CD14-positive monocyte (primary cell): ENCODE measurements at regions not wholly inside any gene's neighbourhood (a gene's known extent, or its start where the extent isn't known, plus 50 kb on each side); places are given as distances from the start of the nearest gene placed in this dataset.

Source experiments
- DNase-seq, 3 donors: peaks; one replicate each; pipeline ENCODE4 v3.0.0-alpha.2; 2011 to 2022
- H2AFZ ChIP-seq: 2 replicates; pipeline ENCODE4 v1.6.0; 2012; ENCODE audit warnings: mild to moderate bottlenecking, low read depth, low read length, inconsistent platforms; ENCODE audit not compliant: insufficient read depth, poor library complexity, severe bottlenecking
- H3K27ac ChIP-seq, 2 donors: 1 replicate in 1 of 2; 2 replicates in 1 of 2; pipeline ENCODE4 v1.5.1; 2012 to 2013; ENCODE audit warnings: low read length in 2 of 2, control low read depth in 1 of 2, inconsistent platforms in 1 of 2, low read depth in 1 of 2, mild to moderate bottlenecking in 1 of 2
- H3K27me3 ChIP-seq, 2 donors: one replicate each; pipeline versions ENCODE4 v1.6.0 to v1.6.1; 2011 to 2013; ENCODE audit warnings: low read length in 2 of 2; ENCODE audit not compliant: control insufficient read depth in 2 of 2, insufficient read depth in 2 of 2
- H3K36me3 ChIP-seq, 2 donors: replicated peaks in 1 of 2; 1 replicate in 1 of 2; 2 replicates in 1 of 2; pipeline versions ENCODE4 v1.5.1 to v1.6.1; 2012 to 2013; ENCODE audit warnings: low read length in 2 of 2, control low read depth in 1 of 2, inconsistent platforms in 1 of 2, mild to moderate bottlenecking in 1 of 2; ENCODE audit not compliant: insufficient read depth in 2 of 2, control insufficient read depth in 1 of 2
- H3K4me1 ChIP-seq, 2 donors: 1 replicate in 1 of 2; 2 replicates in 1 of 2; pipeline versions ENCODE4 v1.5.1 to v1.6.1; 2012 to 2013; ENCODE audit warnings: low read length in 2 of 2, control low read depth in 1 of 2, inconsistent platforms in 1 of 2, mild to moderate bottlenecking in 1 of 2, moderate library complexity in 1 of 2; ENCODE audit not compliant: insufficient read depth in 2 of 2, control insufficient read depth in 1 of 2
- H3K4me2 ChIP-seq: replicated peaks from 2 replicates; pipeline ENCODE3; 2012; ENCODE audit warnings: low read length, moderate library complexity, mild to moderate bottlenecking; ENCODE audit not compliant: poor library complexity, severe bottlenecking; ENCODE audit errors: extremely low read depth
- H3K4me3 ChIP-seq, 3 experiments: fragments of 200-600 bp in 1 of 3; sonication (generic) in 1 of 3; replicated peaks in 1 of 3; 1 replicate in 2 of 3; 2 replicates in 1 of 3; pipeline ENCODE4 v1.5.1; 2011 to 2013; ENCODE audit warnings: low read length in 3 of 3, mild to moderate bottlenecking in 3 of 3, control low read depth in 2 of 3, low read depth in 2 of 3, inconsistent platforms in 1 of 3, moderate library complexity in 1 of 3
- H3K79me2 ChIP-seq: 2 replicates; pipeline ENCODE4 v1.6.0; 2012; ENCODE audit warnings: mild to moderate bottlenecking, control low read depth, inconsistent platforms, low read length, moderate library complexity; ENCODE audit not compliant: insufficient read depth
- H3K9ac ChIP-seq: 2 replicates; pipeline ENCODE4 v1.6.0; 2017; ENCODE audit warnings: low read length, mild to moderate bottlenecking; ENCODE audit not compliant: insufficient read depth, poor library complexity, severe bottlenecking
- H3K9me3 ChIP-seq, 2 donors: replicated peaks in 1 of 2; 1 replicate in 1 of 2; 2 replicates in 1 of 2; pipeline versions ENCODE4 v1.5.1 to v1.6.1; 2012 to 2013; ENCODE audit warnings: low read length in 2 of 2, control low read depth in 1 of 2; ENCODE audit not compliant: control insufficient read depth in 1 of 2, insufficient read depth in 1 of 2
- H4K20me1 ChIP-seq: 2 replicates; pipeline ENCODE4 v1.6.0; 2012; ENCODE audit warnings: mild to moderate bottlenecking, low read length, control low read depth, moderate library complexity; ENCODE audit not compliant: insufficient read depth
- H3K27ac Mint-ChIP-seq, 7 donors: one replicate each; pipeline ENCODE4 v1.8.0; 2020; ENCODE audit warnings: mild to moderate bottlenecking in 7 of 7, mixed read lengths in 7 of 7, moderate library complexity in 6 of 7, inconsistent platforms in 2 of 7
- H3K27me3 Mint-ChIP-seq, 3 donors: one replicate each; pipeline ENCODE4 v1.8.0; 2021 to 2022; ENCODE audit warnings: low read depth in 3 of 3, mild to moderate bottlenecking in 3 of 3, mixed read lengths in 3 of 3, moderate library complexity in 3 of 3, inconsistent platforms in 1 of 3
- H3K36me3 Mint-ChIP-seq, 2 donors: one replicate each; pipeline ENCODE4 v1.8.0; 2020; ENCODE audit warnings: mixed read lengths in 2 of 2, inconsistent platforms in 1 of 2, mild to moderate bottlenecking in 1 of 2
- H3K4me1 Mint-ChIP-seq: one replicate; pipeline ENCODE4 v1.8.0; 2020; ENCODE audit warnings: mild to moderate bottlenecking, mixed read lengths
- H3K4me3 Mint-ChIP-seq, 2 donors: one replicate each; pipeline ENCODE4 v1.8.0; 2020; ENCODE audit warnings: mild to moderate bottlenecking in 2 of 2, mixed read lengths in 2 of 2, moderate library complexity in 1 of 2
- H3K9me3 Mint-ChIP-seq, 7 donors: one replicate each; pipeline ENCODE4 v1.8.0; 2020 to 2022; ENCODE audit warnings: mixed read lengths in 7 of 7, mild to moderate bottlenecking in 6 of 7, moderate library complexity in 6 of 7, inconsistent platforms in 2 of 7
- CTCF ChIP-seq: fragments of 200-600 bp; IDR thresholded peaks from one replicate; pipeline ENCODE4 v1.8.0; 2022; ENCODE audit warnings: antibody characterized with exemption, mild to moderate bottlenecking
- WGBS: methylation state at CpG from one replicate; pipeline ENCODE4 v1.1.5; 2013; ENCODE audit warnings: missing lambda C conversion rate; ENCODE audit not compliant: insufficient coverage; 5-methylcytosine and 5-hydroxymethylcytosine counted together
- intact Hi-C, 2 donors: fragments of 100-400 bp; cut with micrococcal nuclease; formaldehyde crosslinking; loops; one replicate each; pipeline versions ENCODE4 v1.15.0 to v1.15.1; 2023

GRCh38 chr9:80922544-80922943 is 766.8 kb downstream of the TLE1 start:
- Mint-ChIP-seq H3K27me3 (peaks cover 0 to 1% (median 0%) of the 10 kb centered on the region in 3 donors), H3K4me3 (no peak overlapping the region), H3K36me3 (no peaks in the 10 kb centered on the region), H3K9me3 (peaks cover under 1 to 25% (median 8%) of the 10 kb centered on the region in 7 donors), H3K4me1 (no peaks in the 10 kb centered on the region), H3K27ac (no peak overlapping the region)
- WGBS = no CpG with 5 or more reads among the region's 3 CpGs
- Histone ChIP-seq H3K27ac (no peak overlapping the region), H3K79me2 (no peaks in the 10 kb centered on the region), H3K4me3 (no peak overlapping the region), H3K9ac (no peak overlapping the region), H3K4me1 (no peaks in the 10 kb centered on the region), H3K27me3 (no peaks in the 10 kb centered on the region), H2AFZ (no peak overlapping the region), H3K4me2 (no peak overlapping the region), H4K20me1 (no peaks in the 10 kb centered on the region), H3K36me3 (no peaks in the 10 kb centered on the region), H3K9me3 (peaks cover 6 to 10% of the 10 kb centered on the region in 2 donors)
- intact Hi-C loops = no loop called here
- no peak for DNase-seq
- no peak for TF ChIP-seq CTCF

- no peak overlapping the region for H3K27ac Mint-ChIP-seq
- no peaks in the 10 kb centered on the region for H3K4me1 Mint-ChIP-seq
- no peak for TF ChIP-seq CTCF
Observed at GRCh38 chr9:80906728-80907127, 782.6 kb downstream of the TLE1 start.

More at GRCh38 chr9:80906728-80907127, 782.6 kb downstream of the TLE1 start:
- no peak overlapping the region for H3K4me3 ChIP-seq
- no peak overlapping the region for H3K9ac ChIP-seq
- no peaks in the 10 kb centered on the region for H3K27me3 Mint-ChIP-seq
- no peaks in the 10 kb centered on the region for H3K36me3 ChIP-seq
- no peak overlapping the region for H3K27ac ChIP-seq
- no peak overlapping the region for H3K4me2 ChIP-seq
- H3K79me2 ChIP-seq = no peaks in the 10 kb centered on the region
- no peak for DNase-seq
- H3K4me1 ChIP-seq = no peaks in the 10 kb centered on the region
- no peaks in the 10 kb centered on the region for H3K36me3 Mint-ChIP-seq
- no peaks in the 10 kb centered on the region for H3K27me3 ChIP-seq
- 80% methylated on average over 7 of the region's 10 CpGs for WGBS
- no peaks in the 10 kb centered on the region for H3K9me3 ChIP-seq
- intact Hi-C loops = no loop called here
- H4K20me1 ChIP-seq = no peaks in the 10 kb centered on the region
- H2AFZ ChIP-seq = no peak overlapping the region
- H3K9me3 Mint-ChIP-seq = peaks cover 0 to 5% (median 2%) of the 10 kb centered on the region in 7 donors
- H3K4me3 Mint-ChIP-seq = no peak overlapping the region
